ENCODE measurements at regions not wholly inside any gene's neighbourhood (a gene's known extent, or its start where the extent isn't known, plus 50 kb on each side); places are given as distances from the start of the nearest gene placed in this dataset.

- TF ChIP-seq POLR2A (IDR thresholded peaks at IDR 0.05) = no peak
- TF ChIP-seq, protein P1, sequence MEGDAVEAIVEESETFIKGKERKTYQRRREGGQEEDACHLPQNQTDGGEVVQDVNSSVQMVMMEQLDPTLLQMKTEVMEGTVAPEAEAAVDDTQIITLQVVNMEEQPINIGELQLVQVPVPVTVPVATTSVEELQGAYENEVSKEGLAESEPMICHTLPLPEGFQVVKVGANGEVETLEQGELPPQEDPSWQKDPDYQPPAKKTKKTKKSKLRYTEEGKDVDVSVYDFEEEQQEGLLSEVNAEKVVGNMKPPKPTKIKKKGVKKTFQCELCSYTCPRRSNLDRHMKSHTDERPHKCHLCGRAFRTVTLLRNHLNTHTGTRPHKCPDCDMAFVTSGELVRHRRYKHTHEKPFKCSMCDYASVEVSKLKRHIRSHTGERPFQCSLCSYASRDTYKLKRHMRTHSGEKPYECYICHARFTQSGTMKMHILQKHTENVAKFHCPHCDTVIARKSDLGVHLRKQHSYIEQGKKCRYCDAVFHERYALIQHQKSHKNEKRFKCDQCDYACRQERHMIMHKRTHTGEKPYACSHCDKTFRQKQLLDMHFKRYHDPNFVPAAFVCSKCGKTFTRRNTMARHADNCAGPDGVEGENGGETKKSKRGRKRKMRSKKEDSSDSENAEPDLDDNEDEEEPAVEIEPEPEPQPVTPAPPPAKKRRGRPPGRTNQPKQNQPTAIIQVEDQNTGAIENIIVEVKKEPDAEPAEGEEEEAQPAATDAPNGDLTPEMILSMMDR (IDR thresholded peaks at IDR 0.05) = no peak
Observed at GRCh38 chr16:8044796-8045195, 545.5 kb downstream of the TMEM114 start.
